NCI-H446 treated with DMSO at 0.1 percent for 48 hours (cell line): ENCODE measurements at regions not wholly inside any gene's neighbourhood (a gene's known extent, or its start where the extent isn't known, plus 50 kb on each side); places are given as distances from the start of the nearest gene placed in this dataset.
A peak's percentile ranks its signal among the peaks of the same experiment; 100 is the strongest.
"Not testable (repeated sequence)": the region's sequence is repeated elsewhere in the genome, so short reads cannot be mapped to it uniquely, and the experiment has no call there.

ENCODE experiments used
- DNase-seq: peaks from one replicate; lab custom pipeline; 2025; lab: John Stamatoyannopoulos, UW

DNA sequence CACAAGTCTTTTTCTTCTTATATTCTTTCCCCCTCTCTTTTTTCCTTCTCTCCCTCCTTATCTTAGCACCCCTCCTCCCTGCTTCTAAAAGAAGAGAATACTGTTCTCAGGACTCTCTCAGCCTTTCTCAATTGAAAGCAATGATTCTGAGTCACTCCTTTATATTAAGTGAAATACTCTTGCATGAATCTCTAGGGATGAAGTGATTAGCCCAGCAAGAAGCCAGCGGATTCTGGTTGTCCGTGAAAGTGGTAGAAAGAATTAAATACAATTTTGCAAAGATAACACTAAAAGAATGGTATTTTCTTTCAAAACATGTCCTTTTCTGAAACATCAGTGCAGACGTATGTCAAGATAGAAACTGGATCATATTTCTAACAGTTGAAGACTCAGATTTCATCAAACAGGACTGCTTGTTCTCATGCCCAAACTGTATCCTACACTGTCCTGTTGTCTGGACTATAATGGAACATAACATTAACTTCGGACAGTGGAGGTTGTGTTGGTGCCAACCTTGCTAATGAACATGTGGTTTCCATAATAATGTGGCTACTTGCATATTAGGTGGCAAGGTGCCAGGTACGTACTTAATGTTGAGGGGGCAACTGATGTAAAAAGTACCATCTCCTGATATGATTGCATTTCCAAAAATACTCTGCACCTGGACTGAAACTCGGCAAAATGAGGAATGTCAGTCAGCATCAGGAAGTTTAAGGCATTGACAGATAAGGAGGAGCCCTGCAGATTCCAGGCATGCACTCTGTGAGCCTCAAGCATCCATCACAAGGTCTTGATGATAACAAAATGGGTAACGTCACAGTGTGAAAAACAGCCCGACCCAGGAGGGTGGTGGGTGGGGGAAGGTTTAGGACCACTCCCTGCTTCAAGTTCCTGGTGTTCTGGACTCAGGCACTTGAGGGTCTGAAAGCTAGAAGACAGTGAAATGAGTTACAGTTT is 357.2 kb downstream of the DLEU7 start:
- DNase-seq, result no peak

DNA sequence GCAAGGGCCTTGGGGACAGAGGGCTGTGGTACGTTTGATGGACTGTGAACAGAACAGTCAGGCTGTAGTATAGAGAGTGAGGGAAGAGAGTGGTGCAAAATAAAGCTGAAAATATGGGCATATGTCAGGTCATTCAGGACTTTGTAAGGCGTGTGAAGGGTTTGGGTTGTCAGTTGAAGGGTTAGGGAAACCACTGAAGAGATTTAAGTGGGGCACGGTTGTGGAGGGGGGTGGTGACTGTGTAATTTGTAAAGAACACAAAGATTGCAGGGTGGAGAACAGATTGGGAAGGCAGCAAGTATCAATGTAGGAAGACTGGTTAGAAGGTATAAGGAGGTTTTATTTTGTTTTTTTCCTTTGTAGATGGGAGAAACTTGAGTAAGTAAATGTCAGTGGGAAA is 349.8 kb downstream of the DLEU7 start:
- DNase-seq, result no peak

DNA sequence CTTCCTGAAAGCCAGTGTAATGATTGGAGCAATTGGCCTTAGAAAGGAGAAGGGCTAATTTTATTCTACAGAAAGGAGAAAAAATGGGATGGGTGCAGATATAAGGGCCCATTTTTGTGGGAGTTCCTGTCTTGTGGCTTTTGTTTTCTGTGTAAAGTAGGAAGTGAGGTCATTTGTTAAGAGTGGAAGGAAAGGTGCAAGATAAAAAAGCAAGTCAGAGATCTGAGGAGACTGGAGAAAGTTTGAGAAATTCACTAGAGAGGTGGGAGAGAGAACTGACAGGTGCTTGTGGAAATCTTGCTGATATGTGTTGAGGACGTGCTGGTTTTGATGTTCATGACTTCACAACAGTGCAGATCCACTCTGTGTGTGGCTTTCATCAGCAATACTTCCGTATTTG is 349.4 kb downstream of the DLEU7 start:
- DNase-seq, result no peak

DNA sequence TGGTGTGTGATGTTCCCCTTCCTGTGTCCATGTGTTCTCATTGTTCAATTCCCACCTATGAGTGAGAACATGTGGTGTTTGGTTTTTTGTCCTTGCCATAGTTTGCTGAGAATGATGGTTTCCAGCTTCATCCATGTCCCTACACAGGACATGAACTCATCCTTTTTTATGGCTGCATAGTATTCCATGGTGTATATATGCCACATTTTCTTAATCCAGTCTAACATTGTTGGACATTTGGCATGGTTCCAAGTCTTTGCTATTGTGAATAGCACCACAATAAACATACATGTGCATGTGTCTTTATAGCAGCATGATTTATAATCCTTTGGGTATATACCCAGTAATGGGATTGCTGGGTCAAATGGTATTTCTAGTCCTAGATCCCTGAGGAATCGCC is 340.3 kb downstream of the DLEU7 start:
- DNase-seq, result not testable (repeated sequence)

DNA sequence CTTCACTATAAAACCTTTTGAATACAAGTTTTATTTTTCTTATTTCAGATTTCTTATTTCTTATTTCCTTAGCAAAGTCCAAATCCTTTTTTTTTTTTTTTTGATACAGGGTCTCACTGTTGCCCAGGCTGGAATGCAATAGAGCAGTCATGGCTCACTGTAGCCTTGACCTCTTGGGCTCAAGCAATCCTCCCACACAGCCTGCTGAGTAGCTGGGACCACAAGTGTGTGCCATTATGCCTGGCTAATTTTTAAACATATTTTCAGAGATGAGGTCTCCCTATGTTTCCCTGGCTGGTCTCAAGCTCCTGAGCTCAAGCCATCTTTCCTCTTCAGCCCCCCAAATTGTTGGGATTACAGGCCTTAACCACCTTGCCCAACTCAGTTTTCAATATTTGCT is 334.3 kb downstream of the DLEU7 start:
- no peak for DNase-seq

DNA sequence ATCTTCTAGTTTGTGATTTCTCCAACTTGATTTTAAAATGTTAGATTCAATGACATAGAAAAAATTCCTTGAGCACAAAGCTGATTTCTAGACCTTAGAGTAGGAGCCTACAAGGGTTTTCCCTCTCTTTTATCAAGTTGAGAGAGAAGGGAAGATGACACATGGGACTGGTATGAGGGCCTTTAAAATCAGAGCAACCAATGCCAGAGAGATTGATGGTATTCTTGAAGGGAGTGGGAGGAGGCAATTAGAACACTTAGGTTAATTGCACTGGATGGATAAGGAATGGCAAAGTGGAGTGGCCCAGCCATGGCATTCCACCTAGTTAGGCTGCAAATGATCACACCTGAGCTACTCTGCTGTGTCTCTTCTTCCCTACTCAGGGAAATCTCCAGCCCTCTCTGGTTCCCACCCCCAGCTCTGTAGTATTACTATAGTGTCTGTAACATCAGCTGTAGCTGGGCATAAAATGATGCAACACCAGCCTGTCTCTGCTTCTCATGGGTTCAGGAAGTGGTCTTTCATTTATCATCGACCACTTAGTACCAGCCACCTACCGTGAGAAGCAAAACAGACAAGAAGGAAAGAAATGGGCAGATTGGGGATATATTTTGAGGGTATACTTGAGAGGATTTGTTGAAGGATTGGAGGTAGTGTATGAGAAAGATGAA is 333.6 kb downstream of the DLEU7 start:
- no peak for DNase-seq

DNA sequence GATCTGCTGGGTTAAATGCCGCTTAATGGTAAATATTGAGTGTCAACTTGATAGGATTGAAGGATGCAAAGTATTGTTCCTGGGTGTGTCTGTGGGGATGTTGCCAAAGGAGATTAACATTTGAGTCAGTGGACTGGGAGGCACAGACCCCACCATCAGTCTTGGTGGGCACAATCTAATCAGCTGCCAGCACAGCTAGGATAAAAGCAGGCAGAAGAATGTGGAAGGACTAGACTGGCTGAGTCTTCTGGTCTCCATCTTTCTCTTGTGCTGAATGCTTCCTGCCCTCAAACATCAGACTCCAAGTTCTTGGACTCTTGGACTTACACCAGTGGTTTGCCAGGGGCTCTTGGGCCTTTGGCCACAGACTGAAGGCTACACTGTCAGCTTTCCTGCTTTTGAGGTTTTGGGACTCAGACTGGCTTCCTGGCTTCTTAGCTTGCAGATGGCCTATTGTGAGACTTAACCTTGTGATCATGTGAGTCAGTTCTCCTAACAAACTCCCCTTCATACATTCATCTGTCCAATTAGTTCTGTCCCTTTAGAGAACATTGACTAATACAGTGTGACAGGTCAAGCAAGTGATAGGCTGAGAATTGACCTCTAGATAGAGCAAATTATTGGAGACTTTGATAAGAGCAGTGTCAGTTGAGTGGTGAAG is 332.5 kb downstream of the DLEU7 start:
- not testable (repeated sequence) for DNase-seq

DNA sequence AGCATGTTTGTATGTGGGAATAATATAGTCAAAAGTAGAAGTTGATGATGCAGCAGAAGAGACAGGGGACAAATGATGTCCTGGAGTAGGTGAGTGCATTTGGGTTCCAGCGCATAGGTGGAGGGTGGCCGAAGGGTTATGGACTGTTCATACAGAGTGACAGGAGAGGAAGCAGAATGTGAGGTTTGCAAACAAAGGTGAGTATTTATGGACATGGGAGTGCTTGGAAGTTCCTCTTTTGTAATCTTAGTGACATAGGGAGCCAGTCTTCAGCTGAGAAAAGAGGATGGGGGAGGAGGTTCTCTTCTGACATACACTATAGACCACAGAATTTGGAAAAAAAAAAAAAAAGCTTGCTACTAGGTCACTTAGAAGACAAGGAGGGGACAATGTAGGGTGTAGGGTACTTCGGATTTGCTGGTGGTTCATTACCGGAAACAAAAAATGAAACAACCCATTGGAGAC is 331.6 kb downstream of the DLEU7 start:
- no peak for DNase-seq

DNA sequence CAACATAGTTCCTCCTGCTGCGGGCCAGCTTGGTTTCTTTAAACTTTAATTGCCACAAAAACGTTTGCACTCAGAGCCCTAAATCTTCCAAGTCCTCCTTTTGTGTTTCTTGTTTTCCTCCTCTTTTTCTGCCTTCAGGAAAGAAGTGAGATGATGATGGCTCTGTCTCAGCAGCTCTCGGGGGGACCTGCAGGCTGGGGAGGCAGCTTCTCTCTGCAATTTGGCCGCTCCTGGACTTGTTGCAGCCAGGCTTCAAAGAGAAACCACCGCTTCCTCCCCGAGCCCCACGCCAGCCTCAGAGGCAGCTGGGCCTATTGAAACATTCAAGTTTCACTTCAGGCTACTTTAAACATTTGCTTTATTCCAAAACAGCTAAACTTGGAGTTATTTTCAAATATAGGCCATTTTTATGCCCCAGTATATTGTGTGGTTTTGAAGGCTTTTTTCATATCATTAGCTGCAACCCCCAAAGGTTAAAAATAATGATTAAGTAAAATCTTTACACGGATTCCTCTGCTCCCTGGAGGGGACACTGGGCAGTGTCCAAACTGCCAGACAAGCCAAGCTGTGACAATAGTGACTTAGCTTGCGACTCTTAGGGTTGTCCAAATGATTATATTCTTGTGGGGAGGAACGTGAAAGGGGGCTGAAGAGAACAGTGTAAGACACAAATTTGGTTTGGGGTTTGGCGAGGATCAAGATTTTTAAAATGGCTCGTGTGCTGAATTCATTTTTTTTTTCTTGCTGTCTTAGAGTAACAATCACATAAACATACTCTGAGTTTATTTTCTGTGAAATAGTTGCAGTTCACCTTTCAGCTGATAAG is 330.8 kb downstream of the DLEU7 start:
- DNase-seq, result no peak

DNA sequence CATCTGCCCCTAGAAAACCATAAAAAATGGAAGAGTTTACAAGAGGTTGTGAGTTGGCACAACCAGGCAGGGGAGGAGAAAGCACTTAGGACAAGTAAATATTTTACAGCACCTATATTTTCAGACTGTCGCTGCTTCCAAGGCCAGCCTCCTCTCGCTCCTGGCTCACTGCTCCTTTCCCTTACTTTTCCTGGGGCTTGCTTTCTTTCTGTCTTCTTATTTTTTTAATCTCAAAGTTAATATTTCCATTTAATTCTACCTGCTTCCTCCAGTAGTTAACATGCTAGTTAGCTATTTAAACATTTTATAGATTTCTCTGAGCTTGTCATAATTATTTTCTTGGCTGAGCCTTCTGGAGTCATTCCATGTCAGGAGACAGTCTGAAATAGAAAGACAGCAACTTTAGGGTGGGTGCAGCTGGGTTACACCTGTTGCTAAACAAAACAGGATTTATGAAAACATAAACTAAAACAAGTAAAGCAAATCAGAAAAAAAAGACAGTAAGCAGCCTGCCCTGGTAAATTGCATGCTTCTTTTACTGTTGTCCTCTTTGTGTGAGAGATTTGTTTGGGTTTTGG is 330.1 kb downstream of the DLEU7 start:
- peak; percentile 23 for DNase-seq

DNA sequence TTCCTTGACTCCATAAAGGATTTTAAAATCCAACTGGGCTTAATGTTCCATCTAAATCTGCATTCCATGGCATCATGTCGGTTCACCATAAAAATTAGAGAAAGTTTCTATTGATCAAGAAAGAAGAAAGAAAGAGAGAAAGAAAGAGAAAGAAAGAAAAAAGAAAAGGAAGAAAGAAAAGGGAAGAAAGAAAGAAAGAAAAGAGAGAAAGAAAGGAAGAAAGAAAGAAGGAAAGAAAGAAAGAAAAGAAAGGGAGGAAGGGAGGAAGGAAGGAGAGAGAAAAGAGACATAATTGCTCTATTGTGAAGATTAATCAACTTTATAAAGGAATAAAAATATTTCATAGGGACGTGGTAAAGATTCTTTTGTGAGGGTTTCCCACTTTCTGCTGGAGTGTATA is 329.2 kb downstream of the DLEU7 start:
- no peak for DNase-seq

DNA sequence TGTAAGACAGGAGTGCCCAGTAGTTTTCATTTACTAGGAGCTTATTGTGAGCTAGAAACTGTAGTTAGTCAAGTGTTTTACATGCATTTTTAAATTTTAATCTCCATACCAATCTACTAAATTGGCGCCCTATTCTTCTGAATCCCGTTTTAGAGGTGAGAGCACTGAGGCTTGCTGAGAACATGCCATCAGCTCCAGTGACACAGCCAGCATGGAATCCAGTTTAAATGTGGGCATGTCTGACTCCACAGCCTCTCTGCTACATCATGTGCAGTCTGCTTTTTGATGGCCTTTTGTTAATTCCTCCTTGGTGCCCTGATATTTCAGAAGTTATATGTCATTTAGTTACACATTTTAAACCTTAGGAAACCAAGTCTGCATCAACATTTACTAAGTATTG is 325.4 kb downstream of the DLEU7 start:
- DNase-seq, result no peak

DNA sequence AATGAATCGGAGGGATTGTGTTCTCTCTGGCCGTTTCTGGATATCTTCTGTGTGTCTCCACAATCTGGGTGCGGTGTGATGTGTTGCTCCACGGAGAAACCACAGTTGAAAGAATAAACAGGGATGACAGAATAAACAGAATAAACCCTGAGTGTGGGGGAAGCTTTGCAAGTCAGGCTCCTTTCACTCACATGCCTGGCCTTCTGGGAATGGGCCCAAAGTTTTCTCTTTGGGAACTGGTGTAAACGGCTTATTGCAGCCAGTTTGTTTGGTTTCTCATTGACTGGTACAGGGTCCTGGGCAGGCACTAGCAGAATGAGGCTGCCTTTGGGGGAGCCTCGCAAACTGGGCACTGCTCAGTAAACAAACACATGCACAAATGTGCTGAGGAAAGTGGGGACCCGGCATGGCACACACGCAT is 324.7 kb downstream of the DLEU7 start:
- DNase-seq, result no peak

DNA sequence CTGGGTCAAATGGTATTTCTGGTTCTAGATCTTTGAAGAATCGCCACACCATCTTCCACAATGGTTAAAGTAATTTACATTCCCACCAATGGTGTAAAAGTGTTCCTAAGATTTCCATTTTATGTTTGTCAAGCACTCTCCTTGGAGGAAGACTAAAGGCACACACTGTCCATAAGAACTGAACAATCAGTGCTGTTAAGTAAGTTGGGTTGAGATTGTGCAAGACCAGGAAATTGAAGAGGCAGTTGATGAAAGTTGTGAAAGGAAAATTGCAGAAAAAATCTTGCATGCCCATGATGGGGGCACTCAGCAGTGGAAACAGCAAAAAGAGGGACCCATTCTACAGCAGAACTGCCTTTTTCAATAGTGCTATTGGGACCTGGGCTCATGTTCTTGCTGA is 323.6 kb downstream of the DLEU7 start:
- DNase-seq, result no peak

DNA sequence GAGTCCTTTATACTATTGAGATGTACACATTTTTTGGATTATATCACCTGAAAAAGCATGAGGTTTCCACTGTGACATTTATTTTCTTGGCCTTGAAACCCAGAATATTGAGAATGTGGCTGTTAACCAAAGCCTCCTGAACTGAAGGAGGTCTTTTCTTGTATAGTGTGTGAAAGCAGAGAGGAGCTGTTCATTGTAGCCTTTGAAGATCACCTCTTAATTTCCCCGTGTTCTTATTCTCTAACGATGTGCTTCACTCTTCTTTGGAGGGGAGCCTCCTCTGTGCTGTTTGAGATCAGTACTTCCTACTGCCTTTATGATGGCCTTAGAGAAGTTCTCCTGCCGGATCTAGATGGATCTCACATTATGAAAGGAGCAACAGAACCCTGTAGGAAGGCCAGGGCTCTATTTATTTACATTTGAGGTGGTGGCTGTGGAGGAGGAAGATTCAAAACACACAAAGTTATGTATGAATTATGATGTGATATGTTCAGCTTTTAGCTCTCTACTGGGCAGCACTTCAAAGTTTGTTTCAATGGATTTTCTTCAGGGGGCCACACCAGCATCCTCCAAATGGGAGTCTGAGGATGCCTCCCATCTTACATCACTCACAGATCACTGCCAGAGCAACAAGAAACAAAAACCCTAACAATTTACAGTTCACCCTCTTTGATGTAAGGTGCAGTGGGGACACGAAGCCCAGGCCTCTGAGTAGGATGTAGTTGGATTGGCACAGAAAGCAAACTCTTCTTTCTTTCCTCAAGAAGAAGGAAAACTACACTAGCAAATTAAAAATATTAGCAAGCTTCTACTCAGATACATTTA is 322.3 kb downstream of the DLEU7 start:
- no peak for DNase-seq

DNA sequence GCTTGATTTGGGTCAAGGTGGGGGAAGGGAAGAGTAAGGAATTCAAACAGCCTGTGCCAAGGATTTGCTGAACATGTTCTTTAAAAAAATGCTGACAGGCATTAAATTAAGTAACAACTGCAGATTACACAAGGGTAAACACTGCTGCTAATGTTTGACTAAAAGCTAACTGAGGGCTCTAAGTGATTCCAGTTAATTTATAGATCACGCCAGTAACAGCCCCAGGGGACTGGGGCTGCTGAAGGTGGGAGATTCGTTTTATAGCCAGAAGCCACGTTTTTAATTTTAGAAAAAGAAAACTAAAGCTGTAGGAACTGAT is 321.7 kb downstream of the DLEU7 start:
- peak; percentile 1 for DNase-seq

DNA sequence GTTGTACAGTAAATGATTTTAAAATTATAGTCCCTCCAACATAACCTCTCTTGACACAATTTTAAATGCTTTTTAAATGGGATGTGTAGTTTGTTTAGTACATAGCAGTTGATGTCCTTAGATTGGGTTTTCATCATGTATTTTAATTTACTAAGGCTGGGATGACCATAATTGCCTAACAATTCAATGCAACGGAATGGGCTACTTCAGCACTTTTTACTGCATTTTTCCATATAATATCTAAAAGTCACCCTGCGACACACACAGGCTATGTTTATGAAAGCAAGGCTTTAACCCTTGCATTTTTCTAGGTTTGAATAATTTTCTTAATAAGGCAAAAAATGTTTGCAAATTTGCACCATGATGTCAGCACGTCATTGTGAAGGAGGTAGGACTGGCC is 321.0 kb downstream of the DLEU7 start:
- no peak for DNase-seq

DNA sequence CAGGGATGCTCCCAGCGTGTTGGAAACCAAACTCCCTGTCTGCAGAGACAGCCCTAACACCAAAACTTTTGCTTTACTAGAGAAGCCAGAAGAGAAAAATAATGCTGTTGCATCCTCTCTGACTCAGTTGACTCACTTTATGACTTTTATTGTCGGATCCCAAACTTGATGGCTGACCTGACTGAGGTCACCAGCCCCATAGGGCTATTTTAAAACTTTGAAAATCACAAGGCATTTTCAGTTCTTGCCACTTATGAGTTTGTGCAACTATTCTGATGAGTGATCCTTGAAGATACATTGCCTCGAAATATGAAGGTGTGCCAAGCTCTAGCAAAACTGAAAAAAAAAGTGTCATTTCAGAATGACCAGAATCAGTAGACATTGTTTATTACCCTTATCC is 320.2 kb downstream of the DLEU7 start:
- no peak for DNase-seq

DNA sequence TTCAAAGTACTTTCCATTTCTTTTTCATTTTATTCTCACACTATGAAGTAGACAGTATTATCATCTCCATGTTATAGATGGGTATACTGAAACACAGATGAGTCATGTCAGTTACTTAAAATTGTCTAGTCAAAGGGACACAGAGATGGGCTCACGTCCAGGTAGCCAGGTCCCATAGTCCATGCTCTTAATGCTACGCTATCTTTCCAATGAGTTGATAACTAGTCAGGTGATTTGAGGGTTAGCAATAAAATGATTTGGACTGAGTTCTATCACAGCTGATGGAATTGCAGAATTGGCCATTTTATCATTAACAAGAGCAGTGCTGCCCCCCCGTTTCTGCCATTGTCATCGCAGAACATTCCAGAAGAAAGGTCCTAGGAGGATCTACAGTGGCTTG is 318.9 kb downstream of the DLEU7 start:
- DNase-seq, result no peak

DNA sequence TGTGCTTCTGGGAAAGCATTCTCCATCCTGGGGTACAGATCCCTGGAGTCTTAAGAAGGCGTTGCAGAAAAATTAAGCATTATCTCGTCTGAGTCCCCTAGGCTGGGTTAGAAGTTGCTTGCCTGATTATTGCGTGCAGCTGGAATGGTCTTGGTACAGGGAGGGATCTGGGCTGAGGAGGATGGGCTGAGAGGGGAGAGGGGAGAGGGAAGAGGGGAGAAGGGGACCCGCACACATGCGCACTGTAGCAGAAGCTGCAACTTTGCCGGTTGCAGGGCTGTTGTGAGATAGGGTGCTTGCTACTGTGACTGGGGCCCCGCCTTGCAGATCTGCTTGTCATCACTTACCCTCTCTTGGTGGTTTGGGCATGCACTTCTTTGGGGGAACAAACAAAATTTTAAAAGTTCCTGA is 316.8 kb downstream of the DLEU7 start:
- no peak for DNase-seq

DNA sequence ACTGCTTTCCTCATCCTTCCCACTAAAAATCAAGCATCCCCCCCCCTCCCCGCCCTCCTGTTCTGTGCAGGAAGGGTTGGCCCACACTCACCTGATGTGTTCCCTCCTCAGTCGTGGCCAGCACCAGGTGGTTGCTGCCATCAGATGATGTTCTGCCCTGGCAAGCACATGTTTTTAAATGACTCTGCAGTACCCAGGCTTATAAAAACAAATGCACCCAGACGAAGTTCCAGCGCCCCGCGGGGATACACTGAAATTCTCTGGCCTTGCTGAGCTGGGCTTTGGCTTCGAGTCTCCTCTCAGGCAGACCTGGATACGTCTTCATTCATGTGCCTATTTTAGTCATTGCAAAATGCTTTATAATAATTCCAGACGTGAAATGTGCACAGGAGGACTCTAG is 316.3 kb downstream of the DLEU7 start:
- no peak for DNase-seq
